ENCODE measurements at regions not wholly inside any gene's neighbourhood (a gene's known extent, or its start where the extent isn't known, plus 50 kb on each side); places are given as distances from the start of the nearest gene placed in this dataset.

GRCh38 chr10:63896992-63897391, 375.8 kb downstream of the REEP3 start:
- H3K9ac ChIP-seq (ENCODE audit: low read length), result no peak overlapping the region
- TF ChIP-seq EZH2phosphoT487 (conservative IDR thresholded peaks at IDR 0.05; ENCODE audit: low read length) (no peak), CTCF (IDR thresholded peaks at IDR 0.05; ENCODE audit: insufficient read depth, low read length, poor library complexity, severe bottlenecking) (no peak)
- no peak overlapping the region for H2AFZ ChIP-seq (ENCODE audit: low read depth, low read length, severe bottlenecking)
- H3K9me2 ChIP-seq (replicated peaks; ENCODE audit: insufficient read depth, low read length), result no peaks in the 10 kb centered on the region
- no peak overlapping the region for H3K4me2 ChIP-seq (ENCODE audit: low read depth, low read length, poor library complexity, severe bottlenecking)
- no peaks in the 10 kb centered on the region for H4K20me1 ChIP-seq (ENCODE audit: low read depth, low read length)
- H3K9me3 ChIP-seq (ENCODE audit: insufficient read depth, low read length), result no peaks in the 10 kb centered on the region
- H3K4me3 ChIP-seq (ENCODE audit: insufficient read depth, low read length, poor library complexity, severe bottlenecking), result no peak overlapping the region
- no peaks in the 10 kb centered on the region for H3K36me3 ChIP-seq (ENCODE audit: low read length)
- H3K27ac ChIP-seq (ENCODE audit: low read depth, low read length), result no peak overlapping the region
- no peaks in the 10 kb centered on the region for H3K27me3 ChIP-seq (ENCODE audit: low read length)
- H3K79me2 ChIP-seq (ENCODE audit: insufficient read depth, low read length), result no peaks in the 10 kb centered on the region
- H3F3A ChIP-seq (ENCODE audit: insufficient read depth), result no peaks in the 10 kb centered on the region

GRCh38 chr10:63899673-63900300, 378.6 kb downstream of the REEP3 start:
- H3K36me3 ChIP-seq (ENCODE audit: low read length), result no peaks in the 10 kb centered on the region
- TF ChIP-seq CTCF (IDR thresholded peaks at IDR 0.05; ENCODE audit: insufficient read depth, low read length, poor library complexity, severe bottlenecking) (no peak), EZH2phosphoT487 (conservative IDR thresholded peaks at IDR 0.05; ENCODE audit: low read length) (no peak)
- H4K20me1 ChIP-seq (ENCODE audit: low read depth, low read length), result no peaks in the 10 kb centered on the region

GRCh38 chr10:63901228-63901627, 380.0 kb downstream of the REEP3 start:
- H3K27me3 ChIP-seq (ENCODE audit: low read length), result no peaks in the 10 kb centered on the region
- H3K9me3 ChIP-seq (ENCODE audit: insufficient read depth, low read length), result no peaks in the 10 kb centered on the region
- no peak overlapping the region for H3K4me2 ChIP-seq (ENCODE audit: low read depth, low read length, poor library complexity, severe bottlenecking)
- H3K79me2 ChIP-seq (ENCODE audit: insufficient read depth, low read length), result no peaks in the 10 kb centered on the region
- TF ChIP-seq EZH2phosphoT487 (conservative IDR thresholded peaks at IDR 0.05; ENCODE audit: low read length), result no peak
- peak; percentile 33 for TF ChIP-seq CTCF (IDR thresholded peaks at IDR 0.05; ENCODE audit: insufficient read depth, low read length, poor library complexity, severe bottlenecking)
- H3F3A ChIP-seq (ENCODE audit: insufficient read depth), result no peaks in the 10 kb centered on the region
- no peak overlapping the region for H3K9ac ChIP-seq (ENCODE audit: low read length)
- H3K9me2 ChIP-seq (replicated peaks; ENCODE audit: insufficient read depth, low read length), result no peaks in the 10 kb centered on the region
- H4K20me1 ChIP-seq (ENCODE audit: low read depth, low read length), result no peaks in the 10 kb centered on the region
- no peak overlapping the region for H2AFZ ChIP-seq (ENCODE audit: low read depth, low read length, severe bottlenecking)
- no peak overlapping the region for H3K27ac ChIP-seq (ENCODE audit: low read depth, low read length)
- no peaks in the 10 kb centered on the region for H3K36me3 ChIP-seq (ENCODE audit: low read length)
- no peak overlapping the region for H3K4me3 ChIP-seq (ENCODE audit: insufficient read depth, low read length, poor library complexity, severe bottlenecking)

More at GRCh38 chr10:63899673-63900300, 378.6 kb downstream of the REEP3 start:
- Histone ChIP-seq H3K4me3 (ENCODE audit: insufficient read depth, low read length, poor library complexity, severe bottlenecking) (no peak overlapping the region), H3K9ac (ENCODE audit: low read length) (no peak overlapping the region), H3K9me3 (ENCODE audit: insufficient read depth, low read length) (no peaks in the 10 kb centered on the region), H2AFZ (ENCODE audit: low read depth, low read length, severe bottlenecking) (no peak overlapping the region), H3K27me3 (ENCODE audit: low read length) (no peaks in the 10 kb centered on the region), H3K79me2 (ENCODE audit: insufficient read depth, low read length) (no peaks in the 10 kb centered on the region), H3F3A (ENCODE audit: insufficient read depth) (no peaks in the 10 kb centered on the region), H3K4me2 (ENCODE audit: low read depth, low read length, poor library complexity, severe bottlenecking) (no peak overlapping the region), H3K9me2 (replicated peaks; ENCODE audit: insufficient read depth, low read length) (no peaks in the 10 kb centered on the region), H3K27ac (ENCODE audit: low read depth, low read length) (no peak overlapping the region)
